MM.1S (cell line): ENCODE measurements at regions not wholly inside any gene's neighbourhood (a gene's known extent, or its start where the extent isn't known, plus 50 kb on each side); places are given as distances from the start of the nearest gene placed in this dataset.

Experiments
- EZH2 ChIP-seq: fragments of 300-600 bp; sonication (generic); optimal IDR thresholded peaks from 2 replicates; pipeline ENCODE3; 2017; ENCODE audit warnings: low read depth, mild to moderate bottlenecking, antibody characterized with exemption, low read length, mixed read lengths
- EZH2phosphoT487 ChIP-seq: fragments of 300-600 bp; sonication (generic); IDR thresholded peaks from 2 replicates; pipeline ENCODE4 v1.6.1; 2018; ENCODE audit warnings: antibody characterized with exemption, low read length
- TF ChIP-seq, protein P1 (sequence below): fragments of 300-600 bp; sonication (generic); IDR thresholded peaks from 2 replicates; pipeline ENCODE4 v1.5.1; 2016; ENCODE audit warnings: antibody characterized with exemption, low read length, mixed read lengths

DNA sequence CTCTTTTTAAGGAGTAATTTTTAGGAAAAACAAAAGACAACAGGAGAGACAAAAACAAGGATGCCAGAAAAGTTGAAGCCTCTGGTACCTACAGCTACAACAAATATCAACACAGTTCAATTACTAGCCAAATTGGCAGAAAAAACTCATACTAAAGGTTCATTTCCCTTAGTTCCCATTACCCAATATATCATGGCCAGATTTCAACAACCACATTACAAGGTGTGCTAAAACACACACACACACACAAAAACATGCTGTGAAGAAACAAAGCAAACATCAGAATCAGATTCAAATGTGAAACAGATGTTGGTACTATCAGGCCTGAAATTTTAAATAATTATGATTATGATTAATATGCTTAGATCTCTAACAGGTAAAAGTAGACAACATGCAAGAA is 272.7 kb upstream of the CLEC14A start:
- TF ChIP-seq, protein P1, sequence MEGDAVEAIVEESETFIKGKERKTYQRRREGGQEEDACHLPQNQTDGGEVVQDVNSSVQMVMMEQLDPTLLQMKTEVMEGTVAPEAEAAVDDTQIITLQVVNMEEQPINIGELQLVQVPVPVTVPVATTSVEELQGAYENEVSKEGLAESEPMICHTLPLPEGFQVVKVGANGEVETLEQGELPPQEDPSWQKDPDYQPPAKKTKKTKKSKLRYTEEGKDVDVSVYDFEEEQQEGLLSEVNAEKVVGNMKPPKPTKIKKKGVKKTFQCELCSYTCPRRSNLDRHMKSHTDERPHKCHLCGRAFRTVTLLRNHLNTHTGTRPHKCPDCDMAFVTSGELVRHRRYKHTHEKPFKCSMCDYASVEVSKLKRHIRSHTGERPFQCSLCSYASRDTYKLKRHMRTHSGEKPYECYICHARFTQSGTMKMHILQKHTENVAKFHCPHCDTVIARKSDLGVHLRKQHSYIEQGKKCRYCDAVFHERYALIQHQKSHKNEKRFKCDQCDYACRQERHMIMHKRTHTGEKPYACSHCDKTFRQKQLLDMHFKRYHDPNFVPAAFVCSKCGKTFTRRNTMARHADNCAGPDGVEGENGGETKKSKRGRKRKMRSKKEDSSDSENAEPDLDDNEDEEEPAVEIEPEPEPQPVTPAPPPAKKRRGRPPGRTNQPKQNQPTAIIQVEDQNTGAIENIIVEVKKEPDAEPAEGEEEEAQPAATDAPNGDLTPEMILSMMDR = no peak
- TF ChIP-seq EZH2 (no peak), EZH2phosphoT487 (no peak)
